ENCODE measurements at regions not wholly inside any gene's neighbourhood (a gene's known extent, or its start where the extent isn't known, plus 50 kb on each side); places are given as distances from the start of the nearest gene placed in this dataset.

DNA sequence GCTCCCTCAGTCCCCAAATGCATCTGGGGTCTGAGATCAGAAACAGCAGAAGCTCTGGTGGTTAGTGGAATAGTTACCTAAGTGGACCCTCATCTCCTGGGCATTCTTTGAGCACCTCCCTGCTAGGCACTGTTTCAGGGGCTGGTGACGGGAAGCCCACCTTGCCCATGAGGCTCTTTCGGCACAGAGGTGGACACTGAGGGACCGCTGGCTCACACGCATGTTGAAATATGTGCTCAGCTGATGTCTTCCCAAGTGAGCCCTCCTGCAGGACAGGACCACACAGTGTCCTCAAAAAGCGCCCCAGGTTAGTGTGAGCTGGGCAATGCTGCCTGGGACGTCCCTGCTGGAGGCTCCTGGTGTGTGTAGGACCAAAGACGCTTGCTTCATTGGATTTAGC is 1379.9 kb downstream of the TBC1D22A start:
- DNase-seq (ENCODE audit: low read depth, low spot score): no peak

DNA sequence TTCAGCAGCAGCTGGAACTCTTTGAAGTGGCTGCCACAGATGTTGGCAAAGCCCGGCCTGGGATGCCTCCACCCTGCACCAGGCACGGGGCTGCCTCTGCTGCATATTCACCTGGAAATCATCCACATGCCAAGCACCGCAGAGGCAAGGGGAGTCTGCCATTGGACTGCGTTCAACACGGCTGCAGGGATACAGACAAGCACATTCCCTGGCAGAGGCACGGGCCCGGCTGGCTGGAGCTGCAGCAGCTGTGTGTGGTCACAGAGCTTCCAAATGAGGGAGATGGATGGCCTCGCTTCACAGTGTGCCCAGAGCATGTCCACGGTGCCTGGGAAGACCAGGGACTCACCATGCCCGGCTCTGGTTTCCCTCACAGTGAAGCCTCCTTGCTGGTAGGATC is 1378.9 kb downstream of the TBC1D22A start:
- no peak for DNase-seq (ENCODE audit: low read depth, low spot score)

- no peak for DNase-seq (ENCODE audit: low read depth, low spot score)
These were observed 1377.9 kb downstream of the TBC1D22A start for GRCh38 chr22:48140261-48140813.

GRCh38 chr22:48139776-48140175 is 1377.3 kb downstream of the TBC1D22A start:
- no peak for DNase-seq (ENCODE audit: low read depth, low spot score)

- DNase-seq (ENCODE audit: low read depth, low spot score): no peak
These were observed 1376.4 kb downstream of the TBC1D22A start for GRCh38 chr22:48138855-48139254.

- no peak for DNase-seq (ENCODE audit: low read depth, low spot score)
These were observed 1376.0 kb downstream of the TBC1D22A start for GRCh38 chr22:48138427-48138826.

GRCh38 chr22:48137640-48138039 is 1375.2 kb downstream of the TBC1D22A start:
- DNase-seq (ENCODE audit: low read depth, low spot score): no peak

GRCh38 chr22:48135592-48135991 is 1373.1 kb downstream of the TBC1D22A start:
- no peak for DNase-seq (ENCODE audit: low read depth, low spot score)

DNA sequence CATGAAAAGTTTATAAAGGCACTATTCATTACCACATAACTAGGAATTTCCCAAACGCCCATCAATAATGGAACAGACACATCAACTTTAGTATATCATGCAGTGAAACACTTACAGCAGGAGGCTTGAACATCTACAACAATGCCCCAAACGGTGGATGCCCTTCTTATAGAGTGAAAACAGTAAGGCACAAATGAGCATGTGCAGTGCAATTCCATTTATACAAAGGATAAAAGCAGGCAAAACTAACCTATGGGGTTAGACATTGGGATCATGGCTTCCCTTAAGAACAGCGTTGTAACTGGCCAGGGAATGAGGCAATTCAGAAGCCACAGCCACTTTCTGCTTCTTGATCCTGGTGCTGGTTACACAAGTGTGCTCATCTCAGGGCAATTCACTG is 1363.0 kb downstream of the TBC1D22A start:
- no peak for DNase-seq (ENCODE audit: low read depth, low spot score)

GRCh38 chr22:48121984-48122383 is 1359.5 kb downstream of the TBC1D22A start:
- no peak for DNase-seq (ENCODE audit: low read depth, low spot score)

DNA sequence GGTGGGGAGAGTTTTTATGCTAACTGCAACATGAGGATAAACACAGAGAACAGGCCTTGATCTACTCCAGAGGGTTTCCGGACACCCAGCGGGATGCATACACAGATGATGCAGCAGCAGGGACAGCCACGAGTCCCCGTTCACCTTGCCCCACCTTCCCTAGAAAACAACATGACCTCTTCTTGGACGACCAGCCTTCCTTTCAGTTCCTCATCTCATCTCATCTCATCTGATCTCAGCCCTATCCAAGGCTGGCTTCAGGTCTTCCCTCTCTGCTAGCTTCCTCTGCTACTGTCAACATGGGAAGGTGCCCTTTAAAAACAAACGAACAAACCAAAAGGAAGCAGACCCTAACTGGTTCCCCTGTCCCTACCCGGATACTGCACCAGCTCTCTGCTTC is 1356.2 kb downstream of the TBC1D22A start:
- DNase-seq (ENCODE audit: low read depth, low spot score): no peak

- no peak for DNase-seq (ENCODE audit: low read depth, low spot score)
These were observed 1354.4 kb downstream of the TBC1D22A start for GRCh38 chr22:48116871-48117270.

GRCh38 chr22:48112687-48113521 is 1350.5 kb downstream of the TBC1D22A start:
- DNase-seq (ENCODE audit: low read depth, low spot score): no peak

- DNase-seq (ENCODE audit: low read depth, low spot score): no peak
These were observed 1344.3 kb downstream of the TBC1D22A start for GRCh38 chr22:48106715-48107259.

- no peak for DNase-seq (ENCODE audit: low read depth, low spot score)
These were observed 1343.8 kb downstream of the TBC1D22A start for GRCh38 chr22:48106215-48106614.

DNA sequence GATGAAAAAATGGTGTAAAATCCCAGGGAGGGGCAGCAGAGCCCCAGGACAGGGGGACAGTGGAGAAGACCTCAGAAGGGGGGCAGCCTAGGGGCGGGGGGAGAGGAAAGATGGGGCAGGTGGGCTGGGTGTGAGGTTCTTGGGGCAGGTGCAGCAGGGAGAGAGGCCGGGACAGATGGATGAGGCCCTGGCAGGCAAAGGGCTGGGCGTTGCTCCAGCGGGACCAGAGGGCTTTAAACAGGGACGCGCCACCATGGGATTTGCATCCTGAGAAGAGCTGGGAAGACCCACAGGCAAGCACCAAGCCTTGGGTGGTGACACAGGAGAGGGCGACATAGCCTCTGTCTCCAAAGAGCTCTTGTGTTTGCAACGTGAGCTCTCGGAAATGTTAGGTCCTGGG is 1342.8 kb downstream of the TBC1D22A start:
- no peak for DNase-seq (ENCODE audit: low read depth, low spot score)

DNA sequence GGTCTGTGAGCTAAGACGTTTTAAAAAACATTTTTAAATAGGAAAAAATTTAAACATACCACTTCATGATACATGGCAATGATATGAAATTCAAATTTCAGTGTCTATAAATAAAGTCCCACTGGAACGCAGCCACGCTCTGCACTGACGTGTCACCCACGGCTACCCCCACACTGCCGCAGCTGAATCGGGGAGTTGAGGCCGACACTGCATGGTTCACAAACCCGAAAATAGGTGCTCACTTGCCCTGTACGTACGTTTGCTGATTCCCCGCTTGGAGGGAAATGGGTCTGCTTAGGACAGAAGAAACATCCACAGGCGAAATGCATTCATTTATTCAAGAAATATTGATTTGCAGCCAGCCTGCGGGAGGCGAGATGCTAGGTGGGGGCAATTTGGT is 1342.3 kb downstream of the TBC1D22A start:
- DNase-seq (ENCODE audit: low read depth, low spot score): no peak

DNA sequence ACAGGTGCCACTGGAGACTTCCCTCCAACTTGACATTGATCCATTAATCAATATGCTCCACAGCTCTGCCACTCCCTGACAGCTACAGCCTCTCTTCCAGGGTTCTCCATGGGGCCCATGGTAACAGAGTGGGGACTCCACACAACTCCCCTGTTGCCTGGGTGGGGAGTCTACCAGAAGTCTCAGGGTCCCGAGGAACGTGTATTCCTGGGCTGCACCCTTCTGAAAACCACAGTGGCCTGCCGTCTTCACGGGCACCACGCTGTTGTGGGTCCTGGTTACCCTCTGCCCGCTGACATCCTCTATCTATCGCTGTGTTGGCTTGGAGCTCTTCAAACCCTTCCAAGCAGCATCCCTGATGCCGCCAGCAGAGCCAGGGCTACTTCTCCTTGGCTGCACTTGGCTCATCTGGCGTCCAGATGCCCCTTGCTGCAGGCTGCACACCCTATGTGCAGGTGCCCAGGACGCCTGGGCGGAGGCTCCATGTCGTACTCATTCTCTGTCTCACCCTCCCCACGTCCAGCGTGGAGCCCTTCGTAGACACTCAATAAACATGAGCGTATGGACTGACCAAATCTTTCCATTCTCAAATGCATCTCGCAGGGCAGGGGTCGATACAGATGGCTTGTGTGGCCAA is 1341.8 kb downstream of the TBC1D22A start:
- DNase-seq (ENCODE audit: low read depth, low spot score): no peak

GRCh38 chr22:48103126-48103875 is 1340.9 kb downstream of the TBC1D22A start:
- DNase-seq (ENCODE audit: low read depth, low spot score): no peak

DNA sequence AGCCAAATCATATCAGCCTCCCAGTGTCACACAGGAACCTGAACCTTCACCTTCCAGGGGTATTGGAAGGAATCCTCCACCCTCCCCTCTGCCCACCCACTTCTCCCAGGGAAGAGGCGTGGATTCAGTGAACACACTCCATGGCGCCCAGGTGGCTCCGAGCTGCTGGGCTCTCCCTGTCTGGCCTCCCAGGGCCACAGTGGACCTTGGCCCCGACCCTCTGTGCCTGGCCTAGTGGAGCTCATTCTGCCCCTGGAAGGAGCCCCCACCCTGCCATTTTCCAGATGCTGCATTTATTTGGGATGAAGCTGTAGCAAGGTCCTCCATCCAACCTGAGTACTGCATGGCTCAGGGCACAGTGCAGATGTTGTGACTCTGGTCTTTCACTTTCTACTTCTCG is 1340.1 kb downstream of the TBC1D22A start:
- DNase-seq (ENCODE audit: low read depth, low spot score): no peak

- DNase-seq (ENCODE audit: low read depth, low spot score): no peak
These were observed 1339.3 kb downstream of the TBC1D22A start for GRCh38 chr22:48101704-48102103.
